ENCODE measurements at regions not wholly inside any gene's neighbourhood (a gene's known extent, or its start where the extent isn't known, plus 50 kb on each side); places are given as distances from the start of the nearest gene placed in this dataset.

GRCh38 chr2:241941691-241942301 is 72.3 kb downstream of the RTP5 start:
- intact Hi-C loops (cut with DNase I) = no loop called here
- peak in 3 of 10 donors; percentile 68 to 80 (median 72) for DNase-seq

- DNase-seq = peak in 2 of 10 donors; percentile 30 to 64
- intact Hi-C loops (cut with DNase I) = no loop called here
Observed at GRCh38 chr2:241942416-241943208, 73.1 kb downstream of the RTP5 start.

- intact Hi-C loops (cut with DNase I) = no loop called here
Observed at GRCh38 chr2:241943209-241943850, 73.8 kb downstream of the RTP5 start.

GRCh38 chr2:241943961-241944575 is 74.5 kb downstream of the RTP5 start:
- intact Hi-C loops (cut with DNase I) = no loop called here
- DNase-seq = peak in 1 of 10 donors; percentile 64

More at GRCh38 chr2:241943209-241943850, 73.8 kb downstream of the RTP5 start:
- peak in 2 of 10 donors; percentile 55 to 82 for DNase-seq

GRCh38 chr2:241944821-241945220 is 75.3 kb downstream of the RTP5 start:
- intact Hi-C loops (cut with DNase I) = no loop called here
- peak in 1 of 10 donors; percentile 80 for DNase-seq

GRCh38 chr2:241945311-241945710 is 75.8 kb downstream of the RTP5 start:
- intact Hi-C loops (cut with DNase I) = no loop called here
- DNase-seq = peak in 2 of 10 donors; percentile 38 to 52

- peak in 2 of 10 donors; percentile 4 to 22 for DNase-seq
- intact Hi-C loops (cut with DNase I) = no loop called here
Observed at GRCh38 chr2:241945803-241946202, 76.3 kb downstream of the RTP5 start.

- DNase-seq = peak in 3 of 10 donors; percentile 25 to 67 (median 63)
- intact Hi-C loops (cut with DNase I) = no loop called here
Observed at GRCh38 chr2:241946306-241947003, 76.9 kb downstream of the RTP5 start.

GRCh38 chr2:241947004-241947350 is 77.4 kb downstream of the RTP5 start:
- DNase-seq = peak in 2 of 10 donors; percentile 65 to 73
- intact Hi-C loops (cut with DNase I) = no loop called here

- peak in 1 of 10 donors; percentile 63 for DNase-seq
- intact Hi-C loops (cut with DNase I) = no loop called here
Observed at GRCh38 chr2:241947401-241947800, 77.9 kb downstream of the RTP5 start.

GRCh38 chr2:241947876-241948275 is 78.3 kb downstream of the RTP5 start:
- DNase-seq = peak in 2 of 10 donors; percentile 56 to 65
- intact Hi-C loops (cut with DNase I) = no loop called here

GRCh38 chr2:241948299-241948897 is 78.9 kb downstream of the RTP5 start:
- DNase-seq = peak in 1 of 10 donors; percentile 20
- intact Hi-C loops (cut with DNase I) = no loop called here

GRCh38 chr2:241948901-241949735 is 79.6 kb downstream of the RTP5 start:
- DNase-seq = peak in 2 of 10 donors; percentile 75 to 83
- intact Hi-C loops (cut with DNase I) = no loop called here

- peak in 2 of 10 donors; percentile 54 to 62 for DNase-seq
- intact Hi-C loops (cut with DNase I) = no loop called here
Observed at GRCh38 chr2:241949736-241950412, 80.3 kb downstream of the RTP5 start.

- peak; percentile 66 to 96 (median 84) for DNase-seq
- intact Hi-C loops (cut with DNase I) = no loop called here
Observed at GRCh38 chr2:241950413-241951315, 81.1 kb downstream of the RTP5 start.

- intact Hi-C loops (cut with DNase I) = no loop called here
- DNase-seq = no peak
Observed at GRCh38 chr2:241951316-241951700, 81.8 kb downstream of the RTP5 start.

GRCh38 chr2:241951920-241952319 is 82.4 kb downstream of the RTP5 start:
- intact Hi-C loops (cut with DNase I) = no loop called here
- DNase-seq = peak in 2 of 10 donors; percentile 48 to 78

All from posterior cingulate gyrus (tissue), 11 donors.